H1 (cell line): ENCODE measurements at regions not wholly inside any gene's neighbourhood (a gene's known extent, or its start where the extent isn't known, plus 50 kb on each side); places are given as distances from the start of the nearest gene placed in this dataset.

Source experiments
- BCL11A ChIP-seq, 2 experiments: IDR thresholded peaks; one replicate each; pipeline ENCODE4 v1.6.1; 2011; ENCODE audit warnings: low read depth in 2 of 2, low read length in 2 of 2, mild to moderate bottlenecking in 2 of 2
- FOSL1 ChIP-seq: IDR thresholded peaks from 2 replicates; pipeline ENCODE4 v1.6.1; 2011; ENCODE audit warnings: mild to moderate bottlenecking, low read depth, low read length, moderate library complexity; ENCODE audit not compliant: insufficient read depth
- PHF8 ChIP-seq: fragments of 200-600 bp; sonication (generic); conservative IDR thresholded peaks from 2 replicates; pipeline ENCODE4 v1.7.1; 2012; ENCODE audit warnings: low read depth, mild to moderate bottlenecking, inconsistent platforms, low read length, moderate library complexity
- RFX5 ChIP-seq: IDR thresholded peaks from 2 replicates; pipeline ENCODE4 v1.6.1; 2011; ENCODE audit warnings: low read depth, low read length, improper control_type of control experiment, borderline replicate concordance
- SAP30 ChIP-seq: fragments of 300-600 bp; sonication (generic); IDR thresholded peaks from 2 replicates; pipeline ENCODE4 v1.7.1; 2012; ENCODE audit warnings: low read length, moderate library complexity, mild to moderate bottlenecking, inconsistent platforms; ENCODE audit not compliant: insufficient read depth, insufficient replicate concordance
- SP1 ChIP-seq: IDR thresholded peaks from 2 replicates; pipeline ENCODE4 v1.6.1; 2011; ENCODE audit warnings: low read depth, low read length
- TF ChIP-seq, protein P1 (sequence below): IDR thresholded peaks from 2 replicates; pipeline ENCODE4 v1.6.1; 2011; ENCODE audit warnings: low read depth, mild to moderate bottlenecking, low read length; ENCODE audit not compliant: insufficient read depth

DNA sequence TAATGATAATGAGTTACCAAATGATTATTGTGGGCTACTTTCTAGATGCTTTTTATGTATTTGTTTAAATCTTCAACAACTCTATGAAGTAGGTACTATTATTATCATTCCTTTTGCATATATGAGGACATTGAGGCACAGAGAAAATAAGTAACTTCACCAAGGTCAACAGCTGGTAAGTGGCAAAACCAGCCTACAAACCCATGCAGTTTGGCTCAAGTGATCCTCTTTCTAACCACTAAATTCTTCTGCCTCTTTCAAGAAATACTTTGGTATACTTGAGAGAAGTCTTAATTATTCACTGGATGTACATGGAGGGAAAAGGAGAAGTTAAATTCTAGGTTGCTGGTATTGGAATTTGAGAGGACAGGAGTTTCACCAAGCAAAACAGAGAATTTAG lies 495.2 kb upstream of the CADM1 start (continued):
- TF ChIP-seq, protein P1, sequence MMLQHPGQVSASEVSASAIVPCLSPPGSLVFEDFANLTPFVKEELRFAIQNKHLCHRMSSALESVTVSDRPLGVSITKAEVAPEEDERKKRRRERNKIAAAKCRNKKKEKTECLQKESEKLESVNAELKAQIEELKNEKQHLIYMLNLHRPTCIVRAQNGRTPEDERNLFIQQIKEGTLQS, result no peak
- no peak for TF ChIP-seq BCL11A (IDR thresholded peaks at IDR 0.05; ENCODE audit: low read depth in 2 of 2, low read length in 2 of 2)
- no peak for TF ChIP-seq SP1
- no peak for TF ChIP-seq FOSL1
- no peak for TF ChIP-seq PHF8
- no peak for TF ChIP-seq RFX5
- TF ChIP-seq SAP30, result no peak
